ENCODE measurements at regions not wholly inside any gene's neighbourhood (a gene's known extent, or its start where the extent isn't known, plus 50 kb on each side); places are given as distances from the start of the nearest gene placed in this dataset.

DNA sequence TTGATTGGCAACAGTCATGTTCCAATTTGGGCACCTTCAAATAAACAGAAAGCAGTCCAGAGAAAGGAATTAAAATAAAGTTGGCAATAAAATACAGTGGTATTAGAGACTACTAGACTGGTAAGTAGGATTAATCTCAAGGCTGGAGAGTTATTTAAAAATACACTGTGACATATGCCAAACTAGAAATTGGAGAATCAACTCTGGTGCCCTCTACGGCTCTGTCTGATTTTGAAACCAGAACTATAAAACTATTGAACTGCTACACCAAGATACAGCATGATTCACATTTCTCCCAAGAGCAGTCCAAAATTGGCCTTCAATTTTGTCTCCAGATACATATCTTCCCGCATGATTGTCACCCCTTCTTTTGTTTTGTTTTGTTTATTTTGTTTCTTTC lies 78.7 kb upstream of the FAM47B start:
- TF ChIP-seq, protein P1, sequence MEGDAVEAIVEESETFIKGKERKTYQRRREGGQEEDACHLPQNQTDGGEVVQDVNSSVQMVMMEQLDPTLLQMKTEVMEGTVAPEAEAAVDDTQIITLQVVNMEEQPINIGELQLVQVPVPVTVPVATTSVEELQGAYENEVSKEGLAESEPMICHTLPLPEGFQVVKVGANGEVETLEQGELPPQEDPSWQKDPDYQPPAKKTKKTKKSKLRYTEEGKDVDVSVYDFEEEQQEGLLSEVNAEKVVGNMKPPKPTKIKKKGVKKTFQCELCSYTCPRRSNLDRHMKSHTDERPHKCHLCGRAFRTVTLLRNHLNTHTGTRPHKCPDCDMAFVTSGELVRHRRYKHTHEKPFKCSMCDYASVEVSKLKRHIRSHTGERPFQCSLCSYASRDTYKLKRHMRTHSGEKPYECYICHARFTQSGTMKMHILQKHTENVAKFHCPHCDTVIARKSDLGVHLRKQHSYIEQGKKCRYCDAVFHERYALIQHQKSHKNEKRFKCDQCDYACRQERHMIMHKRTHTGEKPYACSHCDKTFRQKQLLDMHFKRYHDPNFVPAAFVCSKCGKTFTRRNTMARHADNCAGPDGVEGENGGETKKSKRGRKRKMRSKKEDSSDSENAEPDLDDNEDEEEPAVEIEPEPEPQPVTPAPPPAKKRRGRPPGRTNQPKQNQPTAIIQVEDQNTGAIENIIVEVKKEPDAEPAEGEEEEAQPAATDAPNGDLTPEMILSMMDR (IDR thresholded peaks at IDR 0.05), result no peak
- TF ChIP-seq POLR2A (IDR thresholded peaks at IDR 0.05), result no peak
